Panc1 (cell line): ENCODE measurements at regions not wholly inside any gene's neighbourhood (a gene's known extent, or its start where the extent isn't known, plus 50 kb on each side); places are given as distances from the start of the nearest gene placed in this dataset.

Experiments used
- ATAC-seq: fragments of 200-7000 bp; cut with Tn5 transposase; 2 replicates; pipeline ENCODE4 v1.9.1; 2020; ENCODE audit warnings: mild to moderate bottlenecking, moderate library complexity
- BruUV-seq: library from RNA; stranded (reverse); fragments of 400-500 nt; replicated peaks from 2 replicates; lab custom pipeline; 2021; lab: Mats Ljungman, UMichigan
- CTCF ChIA-PET: fragments of 300-600 bp; sonication (Branson Sonifier 250); formaldehyde crosslinking; loops from one replicate; lab custom pipeline; 2022; ENCODE audit warnings: antibody characterized with exemption; lab: Charles Lee
- POLR2A ChIA-PET: fragments of 300-600 bp; sonication (Branson Sonifier 250); formaldehyde crosslinking; loops from one replicate; lab custom pipeline; 2022; ENCODE audit warnings: antibody characterized with exemption; lab: Charles Lee
- DNase-seq: peaks from one replicate; pipeline ENCODE4 v3.0.0-alpha.2; 2010; ENCODE audit warnings: low read depth, low spot score
- H3K27ac ChIP-seq: 2 replicates; pipeline ENCODE4 v1.5.1; 2011; ENCODE audit warnings: mild to moderate bottlenecking, low read length, inconsistent platforms
- H3K27me3 ChIP-seq: fragments of 200-500 bp; sonication (Bioruptor generic); 2 replicates; pipeline ENCODE4 v1.6.0; 2014; ENCODE audit warnings: low read length, inconsistent platforms; ENCODE audit not compliant: control insufficient read depth, insufficient read depth
- H3K36me3 ChIP-seq: fragments of 200-500 bp; sonication (Bioruptor generic); 2 replicates; pipeline ENCODE4 v1.5.1; 2014; ENCODE audit warnings: inconsistent platforms, mild to moderate bottlenecking, low read length, moderate library complexity; ENCODE audit not compliant: control insufficient read depth, insufficient read depth
- H3K4me1 ChIP-seq: 2 replicates; pipeline ENCODE4 v1.5.1; 2011; ENCODE audit warnings: inconsistent platforms, mild to moderate bottlenecking, low read length, moderate library complexity; ENCODE audit not compliant: control insufficient read depth, insufficient read depth
- H3K4me3 ChIP-seq, 2 experiments: 2 replicates each; pipeline ENCODE4 v1.5.1; 2011 to 2012; ENCODE audit warnings: low read depth in 2 of 2, low read length in 2 of 2, mild to moderate bottlenecking in 2 of 2, inconsistent platforms in 1 of 2, moderate library complexity in 1 of 2
- H3K9me3 ChIP-seq: fragments of 200-500 bp; sonication (Bioruptor generic); 2 replicates; pipeline ENCODE4 v1.5.1; 2014; ENCODE audit warnings: low read depth, mild to moderate bottlenecking, inconsistent platforms, low read length, moderate library complexity; ENCODE audit not compliant: control insufficient read depth, insufficient read depth
- CTCF ChIP-seq: fragments of 450-650 bp; IDR thresholded peaks from 2 replicates; pipeline ENCODE4 v1.5.1; 2017; ENCODE audit warnings: mild to moderate bottlenecking
- POLR2AphosphoS5 ChIP-seq: IDR thresholded peaks from 2 replicates; pipeline ENCODE4 v1.6.1; 2012; ENCODE audit warnings: mild to moderate bottlenecking, low read depth, low read length, moderate library complexity
- REST ChIP-seq, 2 experiments: IDR thresholded peaks; 2 replicates each; pipeline ENCODE4 v1.6.1; 2011 to 2012; ENCODE audit warnings: low read depth in 2 of 2, control low read depth in 1 of 2, low read length in 1 of 2, mild to moderate bottlenecking in 1 of 2, moderate library complexity in 1 of 2; ENCODE audit not compliant: insufficient read depth in 1 of 2
- SIN3A ChIP-seq: IDR thresholded peaks from 2 replicates; pipeline ENCODE4 v1.6.1; 2012; ENCODE audit warnings: low read depth, mild to moderate bottlenecking, low read length, moderate library complexity, borderline replicate concordance; ENCODE audit not compliant: insufficient read depth
- TCF7L2 ChIP-seq: IDR thresholded peaks from 2 replicates; pipeline ENCODE4 v1.6.1; 2011; ENCODE audit warnings: mild to moderate bottlenecking, low read depth, low read length, inconsistent platforms
- in situ Hi-C: cut with HindIII; loops from 2 replicates; pipeline ENCODE4 v1.10.0; 2016; ENCODE audit warnings: low sequenced_read_pairs, low pct_unique_long_range_greater_than_20kb
- intact Hi-C: fragments of 100-400 bp; cut with micrococcal nuclease; formaldehyde crosslinking; loops from one replicate; pipeline ENCODE4 v1.10.0; 2022; ENCODE audit not compliant: unreplicated experiment

- Histone ChIP-seq H3K4me1 (no peaks in the 10 kb centered on the region), H3K27ac (no peak overlapping the region), H3K27me3 (no peaks in the 10 kb centered on the region; the same call in 1 of the 2 replicates), H3K9me3 (0 out of 2 replicates have a peak, but pooled peaks cover under 1% of the 10 kb centered on the region), H3K4me3 (no peak overlapping the region), H3K36me3 (no peaks in the 10 kb centered on the region)
- no peak for ATAC-seq
- in situ Hi-C loops: no loop called here
- ChIA-PET POLR2A (no interaction called here), CTCF (no interaction called here)
- BruUV-seq: no TSS peak
- TF ChIP-seq REST (IDR thresholded peaks at IDR 0.05; ENCODE audit: insufficient read depth in 1 of 2, low read depth in 2 of 2, low read length in 1 of 2) (no peak), TCF7L2 (no peak), POLR2AphosphoS5 (no peak), CTCF (no peak), SIN3A (no peak)
- intact Hi-C loops: no loop called here
- DNase-seq: no peak
Observed at GRCh38 chr1:14321422-14321821, 277.1 kb upstream of the KAZN start.

- ChIA-PET CTCF (no interaction called here), POLR2A (no interaction called here)
- in situ Hi-C loops: no loop called here
- Histone ChIP-seq H3K9me3 (no peaks in the 10 kb centered on the region), H3K4me3 (no peak overlapping the region), H3K27me3 (no peaks in the 10 kb centered on the region; the same call in 1 of the 2 replicates), H3K27ac (no peak overlapping the region), H3K4me1 (no peaks in the 10 kb centered on the region), H3K36me3 (no peaks in the 10 kb centered on the region)
- no TSS peak for BruUV-seq
- no peak for ATAC-seq
- no peak for TF ChIP-seq SIN3A
- no peak for TF ChIP-seq CTCF
- no peak for TF ChIP-seq POLR2AphosphoS5
- TF ChIP-seq REST (IDR thresholded peaks at IDR 0.05; ENCODE audit: insufficient read depth in 1 of 2, low read depth in 2 of 2, low read length in 1 of 2): no peak
- no peak for TF ChIP-seq TCF7L2
- DNase-seq: no peak
- intact Hi-C loops: no loop called here
Observed at GRCh38 chr1:14323568-14324247, 274.8 kb upstream of the KAZN start.
